ENCODE measurements at regions not wholly inside any gene's neighbourhood (a gene's known extent, or its start where the extent isn't known, plus 50 kb on each side); places are given as distances from the start of the nearest gene placed in this dataset.

DNA sequence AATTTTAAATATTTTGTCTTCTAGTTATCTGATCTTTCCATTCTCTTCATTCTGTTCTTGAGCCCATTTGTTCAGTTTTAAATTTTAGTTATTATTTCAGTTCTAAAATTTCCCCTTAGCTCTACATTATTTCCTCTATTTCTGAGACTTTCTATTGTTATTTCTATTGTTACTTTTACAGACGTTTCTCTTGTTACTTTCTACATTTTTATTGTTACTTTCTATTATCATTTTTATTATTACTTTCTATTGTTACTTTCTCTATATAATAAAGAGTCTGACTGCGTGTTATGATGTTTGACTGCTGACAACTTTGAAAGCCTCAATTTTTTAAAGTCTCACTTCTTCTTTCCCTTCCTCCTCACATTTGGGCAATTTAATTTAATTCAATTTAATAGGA, 915.7 kb upstream of the PCDH20 start:
- intact Hi-C loops (cut with micrococcal nuclease; ENCODE audit: unreplicated experiment) (no loop called here), in situ Hi-C loops (cut with HindIII; ENCODE audit: extremely low pct_ligation_motif_present, low pct_unique_long_range_greater_than_20kb) (no loop called here)
- ChIA-PET POLR2A (no interaction called here), CTCF (ENCODE audit: low intra/inter-chr PET ratio, low total read pairs) (no interaction called here)
- WGBS (ENCODE audit: low lambda C conversion rate): 0% methylated on average over 2 of the region's 2 CpGs
- Histone ChIP-seq H3K9me3 (ENCODE audit: low read length) (no peaks in the 10 kb centered on the region), H4K20me1 (ENCODE audit: insufficient read depth, low read length) (no peaks in the 10 kb centered on the region), H3K79me2 (ENCODE audit: insufficient read depth, low read length) (no peaks in the 10 kb centered on the region), H3K4me1 (ENCODE audit: insufficient read depth, low read length) (no peaks in the 10 kb centered on the region), H3K4me3 (replicated peaks in 1 of 3; ENCODE audit: insufficient read depth in 1 of 3, low read depth in 2 of 3, low read length in 3 of 3) (no peak overlapping the region), H3K27me3 (ENCODE audit: control insufficient read depth in 1 of 2, insufficient read depth in 2 of 2, low read length in 2 of 2) (no peaks in the 10 kb centered on the region), H3K4me2 (ENCODE audit: low read depth, low read length) (no peak overlapping the region), H3K9ac (ENCODE audit: insufficient read depth, low read depth, low read length) (no peak overlapping the region), H3K27ac (ENCODE audit: extremely low read length, insufficient read depth, low read length) (no peak overlapping the region), H2AFZ (ENCODE audit: low read length) (no peak overlapping the region), H3K36me3 (replicated peaks in 1 of 2; ENCODE audit: control insufficient read depth in 1 of 2, insufficient read depth in 2 of 2, low read length in 2 of 2) (no peaks in the 10 kb centered on the region)
- BruUV-seq (replicated peaks): no TSS peak
- ATAC-seq: no peak
- TF ChIP-seq CENPT (CRISPR knock-in tag; IDR thresholded peaks at IDR 0.05; ENCODE audit: low read depth): no peak
- no peak for TF ChIP-seq TRIM24 (CRISPR knock-in tag; IDR thresholded peaks at IDR 0.05)
- no peak for TF ChIP-seq ZNF251 (CRISPR knock-in tag; IDR thresholded peaks at IDR 0.05)
- TF ChIP-seq ZNF589 (CRISPR knock-in tag; conservative IDR thresholded peaks at IDR 0.05): no peak
- TF ChIP-seq ZNF501 (CRISPR knock-in tag; IDR thresholded peaks at IDR 0.05): no peak
- TF ChIP-seq FUBP1 (CRISPR knock-in tag; IDR thresholded peaks at IDR 0.05; ENCODE audit: borderline replicate concordance): no peak
- no peak for TF ChIP-seq EP300 (IDR thresholded peaks at IDR 0.05; ENCODE audit: low read depth in 2 of 2, low read length in 2 of 2)
- TF ChIP-seq EP300 (CRISPR knock-in tag; IDR thresholded peaks at IDR 0.05; ENCODE audit: borderline replicate concordance): no peak
- no peak for TF ChIP-seq SP5 (CRISPR knock-in tag; IDR thresholded peaks at IDR 0.05; ENCODE audit: borderline replicate concordance, low read depth)
- TF ChIP-seq HMGA1 (CRISPR knock-in tag; conservative IDR thresholded peaks at IDR 0.05): no peak
- no peak for TF ChIP-seq ZNF546 (CRISPR knock-in tag; conservative IDR thresholded peaks at IDR 0.05)
- no peak for TF ChIP-seq ZNF644 (CRISPR knock-in tag; IDR thresholded peaks at IDR 0.05; ENCODE audit: low read depth)
- no peak for TF ChIP-seq ZNF230 (CRISPR knock-in tag; IDR thresholded peaks at IDR 0.05)
- FAIRE-seq: no peak
- no peak for DNase-seq (ENCODE audit: low spot score)
